ENCODE measurements at regions not wholly inside any gene's neighbourhood (a gene's known extent, or its start where the extent isn't known, plus 50 kb on each side); places are given as distances from the start of the nearest gene placed in this dataset.
A peak's percentile ranks its signal among the peaks of the same experiment; 100 is the strongest.
"Not testable (repeated sequence)": the region's sequence is repeated elsewhere in the genome, so short reads cannot be mapped to it uniquely, and the experiment has no call there.

DNA sequence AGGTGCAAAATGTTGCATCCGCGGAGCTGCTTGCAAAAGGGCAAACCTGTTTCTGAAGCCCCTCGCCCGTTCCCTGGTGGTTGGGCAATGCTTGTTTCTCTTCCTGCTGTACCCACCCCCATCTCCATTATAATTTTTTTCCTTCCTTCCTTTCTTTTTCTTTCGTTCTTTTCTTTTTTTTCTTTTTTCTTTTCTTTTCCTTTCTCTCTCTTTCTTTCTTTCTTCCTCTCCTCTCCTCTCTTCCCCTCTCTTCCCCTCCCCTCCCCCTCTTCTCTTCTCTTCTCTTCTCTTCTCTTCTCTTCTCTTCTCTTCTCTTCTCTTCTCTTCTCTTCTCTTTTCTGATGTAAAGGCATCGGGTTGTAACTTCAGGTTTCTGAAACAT lies 278.2 kb downstream of the GATA3 start:
- DNase-seq (ENCODE audit: insufficient read length, low spot score) (no peak), FAIRE-seq (no peak)

DNA sequence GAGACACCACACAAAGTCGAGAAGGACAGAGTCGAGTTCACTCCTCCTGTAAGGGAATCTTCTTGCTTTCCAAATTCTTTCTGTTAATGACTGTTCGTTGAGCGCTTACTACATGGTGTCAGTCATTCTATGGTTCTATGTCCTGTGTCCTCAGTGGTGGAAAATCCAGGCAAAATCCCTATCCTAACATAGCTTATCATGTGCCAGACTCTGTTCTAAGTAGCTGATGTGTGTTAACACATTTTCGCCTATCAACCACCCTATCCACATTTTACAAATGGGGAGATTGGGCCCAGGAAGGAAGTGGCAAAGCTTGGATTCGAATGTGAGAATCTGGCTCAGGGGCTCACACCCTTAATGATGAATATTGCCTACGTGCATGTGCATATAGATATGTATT lies 280.1 kb downstream of the GATA3 start:
- DNase-seq (ENCODE audit: insufficient read length, low spot score) (no peak), FAIRE-seq (no peak)

DNA sequence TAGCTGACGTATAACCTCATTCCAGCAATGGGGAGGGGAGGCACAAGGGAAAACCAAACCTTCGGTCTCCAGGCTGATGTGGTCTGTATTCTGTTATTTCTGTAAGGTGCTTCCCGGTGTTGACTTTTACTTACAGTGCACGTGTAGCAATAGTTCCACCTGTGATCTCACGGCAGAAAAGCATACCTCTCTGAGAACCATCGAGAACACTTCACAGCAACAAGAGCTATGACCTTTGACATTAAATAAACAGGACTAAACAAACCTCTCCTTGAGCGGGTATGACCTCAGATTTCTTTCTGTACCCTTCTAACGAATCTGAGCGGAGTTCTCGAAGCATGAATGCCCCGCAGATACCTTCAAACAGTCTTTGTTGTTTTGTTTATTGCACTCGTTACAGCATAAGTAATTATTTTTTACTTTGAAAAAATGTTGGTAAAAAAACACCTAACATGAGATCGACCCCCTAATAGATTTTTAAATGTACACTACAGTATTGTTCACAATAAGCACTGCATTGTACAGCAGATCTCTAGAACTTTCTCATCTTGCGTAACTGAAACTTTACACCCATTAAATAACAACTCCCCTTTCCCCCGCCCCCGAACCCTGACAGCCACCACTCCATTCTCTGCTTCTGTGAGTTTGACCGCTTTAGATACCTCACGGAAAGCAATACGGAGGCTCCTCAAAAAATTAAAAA lies 282.3 kb downstream of the GATA3 start:
- no peak for DNase-seq (ENCODE audit: insufficient read length, low spot score)
- no peak for FAIRE-seq

- FAIRE-seq: no peak
- no peak for DNase-seq (ENCODE audit: insufficient read length, low spot score)
Observed at GRCh38 chr10:8337332-8337651, 282.8 kb downstream of the GATA3 start.

- FAIRE-seq (no peak), DNase-seq (ENCODE audit: insufficient read length, low spot score) (no peak)
Observed at GRCh38 chr10:8338177-8338766, 283.8 kb downstream of the GATA3 start.

GRCh38 chr10:8344756-8345155 lies 290.3 kb downstream of the GATA3 start:
- no peak for FAIRE-seq
- DNase-seq (ENCODE audit: insufficient read length, low spot score): no peak

GRCh38 chr10:8346861-8347260 lies 292.4 kb downstream of the GATA3 start:
- DNase-seq (ENCODE audit: insufficient read length, low spot score) (no peak), FAIRE-seq (no peak)

GRCh38 chr10:8347614-8348013 lies 293.1 kb downstream of the GATA3 start:
- FAIRE-seq: not testable (repeated sequence)

DNA sequence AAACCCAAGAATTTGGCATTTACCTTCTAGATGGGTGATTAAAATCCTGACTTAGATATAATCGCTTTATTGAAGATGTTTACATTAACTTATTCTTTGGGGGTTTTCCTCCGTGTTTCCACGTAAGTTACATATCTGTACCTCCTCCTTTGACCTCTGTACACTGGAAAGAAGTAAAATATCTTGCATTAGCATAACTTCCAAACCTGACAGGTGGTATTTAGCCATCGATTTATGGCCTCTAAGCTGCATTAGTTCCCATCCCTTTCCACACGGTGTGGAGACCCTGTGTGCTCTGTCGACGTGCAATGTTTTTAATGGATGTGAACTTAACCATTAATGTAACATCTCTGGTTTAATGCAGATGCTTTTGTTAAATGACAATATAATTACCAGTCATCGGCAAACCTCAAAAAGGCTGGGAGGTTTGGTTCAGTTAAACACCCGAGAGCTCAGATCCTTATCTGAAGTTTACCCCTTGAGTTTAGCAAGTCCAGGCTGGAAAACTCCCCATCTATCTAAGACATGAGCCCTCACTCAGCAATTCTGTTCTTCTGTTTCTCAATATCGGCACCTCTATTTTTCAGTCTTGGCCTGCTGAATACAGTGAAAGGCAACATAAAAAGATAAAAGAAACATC lies 295.2 kb downstream of the GATA3 start:
- FAIRE-seq (no peak), DNase-seq (ENCODE audit: insufficient read length, low spot score) (no peak)

More at GRCh38 chr10:8347614-8348013, 293.1 kb downstream of the GATA3 start:
- not testable (repeated sequence) for DNase-seq (ENCODE audit: insufficient read length, low spot score)

DNA sequence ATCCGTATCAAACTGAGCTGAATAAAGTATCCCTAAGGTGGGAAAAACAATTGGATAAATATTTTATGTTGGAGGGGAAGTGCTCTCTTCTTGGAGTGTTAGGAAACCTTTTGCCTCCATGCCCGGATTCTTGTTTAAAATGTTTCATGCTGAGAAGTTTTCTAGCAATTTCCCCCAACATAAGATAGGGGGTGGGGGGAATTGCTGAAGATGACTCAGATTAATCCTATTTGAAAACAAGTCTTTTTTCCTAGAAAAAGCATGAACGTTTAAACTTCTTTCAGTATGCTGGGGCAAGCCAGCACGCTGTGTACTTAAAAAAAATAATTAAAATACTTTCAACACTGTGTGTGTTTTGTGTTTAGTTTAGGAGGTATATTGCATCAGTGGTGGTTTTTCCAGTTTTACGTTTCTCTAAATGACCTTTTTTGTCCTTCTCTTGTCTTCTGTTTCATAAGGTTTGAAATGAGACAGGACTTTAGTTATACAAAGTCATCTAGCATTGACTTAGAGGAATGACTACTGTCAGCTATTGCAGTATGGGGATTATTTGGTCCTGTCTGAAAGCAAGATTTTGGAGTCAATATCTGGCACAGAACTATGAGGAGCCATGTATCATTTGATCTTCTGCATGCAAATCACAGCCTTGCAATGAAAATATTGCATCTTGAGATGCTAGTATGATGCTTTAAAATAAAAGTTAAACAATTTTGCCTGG lies 295.9 kb downstream of the GATA3 start:
- FAIRE-seq: no peak
- no peak for DNase-seq (ENCODE audit: insufficient read length, low spot score)

- DNase-seq (ENCODE audit: insufficient read length, low spot score) (no peak), FAIRE-seq (no peak)
Observed at GRCh38 chr10:8352171-8353075, 297.9 kb downstream of the GATA3 start.

- DNase-seq (ENCODE audit: insufficient read length, low spot score): no peak
- FAIRE-seq: no peak
Observed at GRCh38 chr10:8356283-8356682, 301.8 kb downstream of the GATA3 start.

DNA sequence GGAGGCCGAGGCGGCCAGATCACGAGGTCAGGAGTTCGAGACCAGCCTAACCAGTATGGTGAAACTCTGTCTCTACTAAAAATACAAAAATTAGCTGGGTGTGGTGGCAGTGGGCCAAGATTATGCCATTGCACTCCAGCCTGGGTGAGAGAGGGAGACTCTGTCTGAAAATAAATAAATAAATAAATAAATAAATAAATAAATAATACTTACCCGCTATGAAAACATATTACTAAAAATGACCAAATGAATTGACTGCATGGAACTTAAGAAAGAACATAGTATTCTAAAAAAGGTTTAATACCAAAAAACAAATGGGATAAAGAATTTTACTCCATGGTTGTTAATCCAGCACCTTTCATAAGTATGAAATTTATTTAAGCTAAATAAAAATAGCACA lies 305.0 kb downstream of the GATA3 start:
- FAIRE-seq: no peak
- DNase-seq (ENCODE audit: insufficient read length, low spot score): no peak

- FAIRE-seq (no peak), DNase-seq (ENCODE audit: insufficient read length, low spot score) (no peak)
Observed at GRCh38 chr10:8360365-8360764, 305.9 kb downstream of the GATA3 start.

DNA sequence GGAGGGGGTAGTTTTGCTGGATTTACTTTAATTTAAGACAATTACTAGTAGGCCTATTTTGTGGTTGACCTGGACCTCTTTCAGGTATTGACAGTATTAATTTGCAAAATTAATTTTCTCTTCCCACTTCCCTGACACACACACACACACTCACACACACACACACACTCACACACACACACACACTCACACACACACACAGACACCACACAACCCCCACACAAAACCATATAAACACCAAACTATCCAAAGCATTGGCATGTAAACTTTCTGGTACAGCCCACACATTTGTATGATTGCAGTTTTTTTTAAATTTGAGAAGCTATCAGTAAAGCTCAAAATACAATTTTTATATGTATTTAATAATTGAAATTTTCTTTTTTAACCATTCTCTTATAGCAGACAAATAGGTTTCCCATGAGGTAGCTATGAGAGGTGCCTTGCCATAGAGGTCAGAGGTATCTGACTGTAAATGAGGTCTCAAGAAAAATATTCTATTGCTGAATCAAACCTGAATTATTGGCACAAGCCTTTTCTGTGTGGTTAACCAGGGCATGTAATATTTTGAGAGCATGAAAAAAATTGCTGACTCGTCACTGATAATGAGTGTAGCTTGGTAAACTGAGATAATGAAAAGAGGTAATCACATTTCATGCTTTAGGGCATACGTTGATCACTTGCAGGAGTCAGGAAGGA lies 306.5 kb downstream of the GATA3 start:
- DNase-seq (ENCODE audit: insufficient read length, low spot score) (no peak), FAIRE-seq (no peak)

- no peak for DNase-seq (ENCODE audit: insufficient read length, low spot score)
- FAIRE-seq: peak; percentile 52
Observed at GRCh38 chr10:8361510-8361844, 307.0 kb downstream of the GATA3 start.

DNA sequence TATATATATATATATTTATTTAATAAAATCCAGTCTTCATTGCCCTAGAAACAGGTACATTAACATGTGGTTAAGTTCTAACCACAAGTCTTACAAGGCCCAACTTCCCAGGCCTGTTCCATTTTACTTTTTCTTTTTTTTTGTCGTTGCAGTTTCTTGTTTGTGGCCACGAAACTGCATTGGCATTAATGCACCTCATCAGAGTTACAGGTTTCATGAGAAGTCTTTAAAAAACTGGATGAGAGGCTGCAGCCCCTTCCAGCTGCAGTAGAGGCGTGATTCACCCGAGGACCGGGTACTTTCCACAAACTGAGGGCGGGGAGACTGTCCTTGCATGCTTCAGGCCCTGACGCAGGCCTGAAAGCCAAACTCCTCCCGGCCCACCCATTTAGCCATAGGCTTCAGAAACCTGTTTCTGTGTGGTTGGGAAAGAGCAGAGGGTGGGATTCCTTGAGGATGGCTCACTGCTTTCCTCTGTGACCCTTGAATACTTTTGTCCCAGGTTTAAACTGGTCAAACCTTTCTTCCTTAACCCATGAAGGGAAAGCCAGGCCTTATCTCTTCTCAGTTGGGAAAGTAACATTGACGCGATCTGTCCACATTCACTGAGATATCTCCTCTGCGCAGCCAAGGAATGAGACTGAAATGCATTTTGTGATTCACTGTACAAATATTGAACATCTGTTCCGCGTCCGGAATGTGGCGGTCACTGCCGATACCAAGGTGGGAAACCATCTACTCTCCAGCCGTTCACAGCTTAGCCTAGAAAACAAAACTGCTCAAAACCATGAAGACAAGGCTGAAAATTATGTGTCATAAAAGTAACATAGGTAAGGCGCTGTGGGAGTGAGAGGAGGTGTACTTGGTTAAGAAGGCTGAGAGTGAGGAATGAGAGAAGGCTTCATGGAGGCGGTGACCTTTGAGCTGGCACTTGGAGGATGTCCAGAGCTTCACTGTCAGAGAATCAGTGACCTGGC lies 311.7 kb downstream of the GATA3 start:
- DNase-seq (ENCODE audit: insufficient read length, low spot score) (peak; percentile 66), FAIRE-seq (peak; percentile 94)

DNA sequence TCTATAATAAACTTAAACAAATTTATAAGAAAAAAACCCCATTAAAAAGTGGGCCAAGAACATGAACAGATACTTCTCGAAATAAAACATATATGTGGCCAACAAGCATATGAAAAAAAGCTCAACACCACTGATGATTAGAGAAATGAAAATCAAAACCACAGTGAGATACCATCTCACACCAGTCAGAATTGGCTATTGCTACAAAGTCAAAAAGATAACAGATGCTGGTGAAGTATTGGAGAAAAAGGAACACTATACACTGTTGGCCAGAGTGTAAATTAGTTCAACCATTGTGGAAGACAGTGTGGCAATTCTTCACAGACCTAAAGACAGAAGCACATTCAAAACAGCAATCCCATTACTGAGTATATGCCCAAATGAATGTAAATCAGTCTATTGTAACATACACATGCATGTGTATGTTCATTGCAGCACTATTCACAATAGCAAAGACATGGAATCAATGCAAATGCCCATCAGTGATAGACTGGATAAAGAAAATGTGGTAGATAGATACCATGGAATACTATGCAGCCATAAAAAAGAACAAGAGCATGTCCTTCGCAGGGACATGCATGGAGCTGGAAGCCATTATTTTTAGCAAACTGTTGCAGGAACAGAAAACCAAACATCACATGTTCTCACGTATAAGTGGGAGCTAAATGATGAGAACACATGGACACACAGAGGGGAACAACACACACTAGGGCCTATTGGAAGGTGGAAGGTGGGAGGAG lies 313.4 kb downstream of the GATA3 start:
- not testable (repeated sequence) for DNase-seq (ENCODE audit: insufficient read length, low spot score); FAIRE-seq

All from HTR-8/SVneo (cell line).